Activated T-cell treated with anti-CD3 and anti-CD28 coated beads, Interleukin-2, amount 50 U/mL, for 4 hours (primary cell): ENCODE measurements at regions not wholly inside any gene's neighbourhood (a gene's known extent, or its start where the extent isn't known, plus 50 kb on each side); places are given as distances from the start of the nearest gene placed in this dataset.

ENCODE experiments used
- ATAC-seq, 2 donors: fragments of 200-7000 bp; cut with Tn5 transposase; one replicate each; pipeline ENCODE4 v1.10.0; 2021
- DNase-seq: peaks from one replicate; pipeline ENCODE4 v3.0.0-alpha.2; 2020
- H3K27me3 Mint-ChIP-seq: one replicate; pipeline ENCODE4 v1.8.0; 2021; ENCODE audit warnings: low read depth, mixed read lengths
- H3K36me3 Mint-ChIP-seq: one replicate; pipeline ENCODE4 v1.8.0; 2022; ENCODE audit warnings: mixed read lengths; ENCODE audit not compliant: insufficient read depth
- H3K4me1 Mint-ChIP-seq: one replicate; pipeline ENCODE4 v1.8.0; 2021; ENCODE audit warnings: low read depth, mixed read lengths
- H3K4me3 Mint-ChIP-seq: one replicate; pipeline ENCODE4 v1.8.0; 2021; ENCODE audit warnings: mild to moderate bottlenecking, moderate library complexity, mixed read lengths
- H3K9me3 Mint-ChIP-seq: one replicate; pipeline ENCODE4 v1.8.0; 2021; ENCODE audit warnings: mixed read lengths

DNA sequence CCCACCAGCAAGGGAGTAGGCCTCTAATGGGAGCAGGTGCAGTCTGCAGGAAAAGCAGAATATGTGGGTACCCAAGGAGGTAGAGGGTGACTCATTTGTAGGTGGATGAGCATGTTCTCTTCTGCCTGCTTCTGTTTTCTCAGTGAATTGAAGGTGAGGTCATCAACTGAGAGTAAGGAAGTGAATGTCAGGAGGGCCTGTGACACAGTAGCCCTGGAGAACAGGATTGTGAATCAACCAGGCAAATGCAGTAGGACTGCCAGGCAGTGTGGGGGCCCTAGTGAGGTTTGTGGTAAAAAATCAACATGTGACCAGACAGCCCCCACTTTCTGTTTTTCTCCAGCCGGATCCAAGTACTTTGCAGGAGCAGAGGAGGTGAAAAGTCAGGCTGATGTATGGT lies 150.5 kb upstream of the SOX9 start:
- Mint-ChIP-seq H3K4me3 (no peak overlapping the region), H3K9me3 (no peaks in the 10 kb centered on the region), H3K4me1 (no peaks in the 10 kb centered on the region), H3K27me3 (no peaks in the 10 kb centered on the region), H3K36me3 (no peaks in the 10 kb centered on the region)
- ATAC-seq = no peak
- DNase-seq = no peak

DNA sequence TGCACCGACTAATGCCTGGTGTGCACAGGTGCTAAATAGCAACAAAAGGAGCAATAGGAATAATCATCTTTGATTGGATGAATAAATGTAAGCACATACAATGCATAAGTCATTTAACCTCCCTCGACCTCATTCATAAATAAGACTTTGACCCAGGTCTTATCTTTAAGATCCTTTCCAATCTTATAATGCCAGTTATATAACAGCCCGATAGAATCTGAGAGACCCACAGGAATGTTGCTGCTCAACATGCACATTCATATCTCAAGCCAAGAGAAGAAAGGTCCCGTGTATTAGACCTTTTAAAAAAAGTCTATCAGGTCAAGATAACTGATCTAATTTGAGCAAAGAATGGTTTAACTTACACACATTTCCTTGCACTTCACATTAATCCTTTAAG lies 146.8 kb upstream of the SOX9 start:
- Mint-ChIP-seq H3K4me1 (no peaks in the 10 kb centered on the region), H3K9me3 (peaks cover 2% of the 10 kb centered on the region), H3K27me3 (no peaks in the 10 kb centered on the region), H3K4me3 (no peak overlapping the region), H3K36me3 (no peaks in the 10 kb centered on the region)
- DNase-seq (no peak), ATAC-seq (no peak)

DNA sequence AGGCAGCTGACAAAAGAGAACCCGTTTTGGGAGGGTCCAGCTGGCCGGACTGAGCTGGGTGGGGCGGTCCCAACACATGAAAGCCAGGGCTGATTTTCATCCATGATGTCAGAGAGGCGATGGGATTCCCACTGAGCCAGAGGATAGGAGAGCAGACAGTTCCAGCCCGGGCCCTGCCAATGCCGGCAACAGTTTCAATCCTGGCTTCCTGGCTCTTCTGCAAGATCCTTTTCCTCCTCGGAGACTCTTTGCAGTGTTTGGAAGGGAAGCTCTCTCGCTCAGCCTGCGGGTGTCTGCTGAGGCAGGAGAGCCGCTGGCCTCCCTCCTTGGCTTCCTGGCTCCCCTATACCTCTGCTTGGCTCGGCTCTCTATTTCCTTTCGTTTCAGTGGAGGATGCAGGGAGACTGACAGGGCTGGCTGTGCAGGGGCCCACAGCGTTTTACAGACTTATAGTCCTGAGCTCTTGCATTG lies 145.5 kb upstream of the SOX9 start:
- H3K9me3 Mint-ChIP-seq = peaks cover 3% of the 10 kb centered on the region
- H3K27me3 Mint-ChIP-seq = no peaks in the 10 kb centered on the region
- no peak for DNase-seq
- H3K4me3 Mint-ChIP-seq = no peak overlapping the region
- no peaks in the 10 kb centered on the region for H3K4me1 Mint-ChIP-seq
- no peaks in the 10 kb centered on the region for H3K36me3 Mint-ChIP-seq
- no peak for ATAC-seq

DNA sequence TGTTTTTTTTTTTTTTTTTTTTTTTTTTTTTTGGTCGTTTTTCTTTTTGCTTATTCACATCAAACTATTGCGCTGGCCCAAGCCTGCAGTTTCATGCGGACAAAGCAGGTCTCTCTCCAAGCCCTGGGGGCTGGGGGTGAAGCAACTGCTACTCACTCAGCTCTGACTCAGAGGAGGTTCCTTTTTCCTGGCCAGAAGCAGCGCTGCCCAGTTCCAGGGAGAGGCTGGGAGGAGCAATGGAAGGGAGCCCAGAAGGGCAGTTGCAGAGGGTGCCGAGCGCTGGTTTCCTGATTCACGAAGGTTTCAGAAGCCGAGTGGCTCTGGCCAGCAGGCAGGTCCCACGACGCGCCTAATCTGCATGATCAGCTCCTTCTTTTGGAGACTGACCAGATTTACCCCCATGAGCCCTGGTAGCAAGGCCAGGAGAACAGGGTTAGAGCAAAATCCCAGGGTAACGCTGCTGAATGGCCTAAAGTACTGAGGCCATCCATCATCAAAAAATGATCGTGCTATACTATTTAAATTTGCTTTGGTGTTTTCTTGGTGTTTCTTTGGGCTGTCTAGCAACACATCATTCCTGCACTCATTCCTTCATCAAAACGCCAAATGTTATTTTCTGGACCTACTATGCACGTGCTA lies 144.7 kb upstream of the SOX9 start:
- H3K4me3 Mint-ChIP-seq = no peak overlapping the region
- peaks cover 6% of the 10 kb centered on the region for H3K9me3 Mint-ChIP-seq
- no peaks in the 10 kb centered on the region for H3K36me3 Mint-ChIP-seq
- no peaks in the 10 kb centered on the region for H3K27me3 Mint-ChIP-seq
- no peaks in the 10 kb centered on the region for H3K4me1 Mint-ChIP-seq
- ATAC-seq (no peak), DNase-seq (no peak)

DNA sequence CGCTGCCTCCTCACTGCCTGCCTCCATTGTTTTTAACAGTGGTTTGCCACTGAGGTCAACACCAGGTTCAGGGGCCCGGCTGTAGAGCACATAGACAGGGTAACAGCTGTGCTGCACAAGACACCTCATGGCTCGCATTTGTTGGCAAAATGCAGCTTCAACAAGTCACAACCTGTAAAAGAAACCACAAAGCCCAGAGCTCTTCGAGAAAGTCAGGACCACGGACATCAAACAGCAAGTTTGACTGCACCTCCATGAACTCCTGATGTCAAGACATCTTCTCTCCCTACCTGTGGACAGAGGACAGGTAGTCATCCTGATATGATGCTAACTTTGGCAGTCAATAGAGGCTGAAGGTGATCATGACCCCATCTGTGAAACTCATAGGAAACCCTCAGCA lies 142.4 kb upstream of the SOX9 start:
- Mint-ChIP-seq H3K4me1 (no peaks in the 10 kb centered on the region), H3K9me3 (peaks cover 6% of the 10 kb centered on the region), H3K36me3 (no peaks in the 10 kb centered on the region), H3K27me3 (no peaks in the 10 kb centered on the region), H3K4me3 (no peak overlapping the region)
- DNase-seq (no peak), ATAC-seq (no peak)

DNA sequence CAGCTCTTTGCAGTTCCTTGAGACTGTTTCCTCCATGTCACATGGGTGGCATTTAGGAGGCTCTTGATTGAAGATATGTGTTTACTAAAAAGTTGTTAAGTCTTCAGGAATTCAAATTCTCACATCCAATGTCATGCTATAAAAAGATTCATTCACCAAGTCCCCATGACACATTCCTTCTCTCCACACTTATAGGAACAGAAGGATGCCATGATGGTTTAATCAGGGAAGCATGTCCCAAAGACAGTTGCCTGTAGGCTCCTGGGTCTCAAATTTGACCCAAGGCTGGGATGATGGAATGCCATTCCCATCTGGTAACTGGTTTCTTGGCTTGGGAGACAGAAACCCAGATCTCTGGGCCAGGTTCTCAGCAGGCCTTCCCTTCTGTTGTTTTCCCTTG lies 140.6 kb upstream of the SOX9 start:
- Mint-ChIP-seq H3K4me1 (no peaks in the 10 kb centered on the region), H3K27me3 (no peaks in the 10 kb centered on the region), H3K36me3 (no peaks in the 10 kb centered on the region), H3K4me3 (no peak overlapping the region), H3K9me3 (peaks cover 7% of the 10 kb centered on the region)
- DNase-seq (no peak), ATAC-seq (no peak)

DNA sequence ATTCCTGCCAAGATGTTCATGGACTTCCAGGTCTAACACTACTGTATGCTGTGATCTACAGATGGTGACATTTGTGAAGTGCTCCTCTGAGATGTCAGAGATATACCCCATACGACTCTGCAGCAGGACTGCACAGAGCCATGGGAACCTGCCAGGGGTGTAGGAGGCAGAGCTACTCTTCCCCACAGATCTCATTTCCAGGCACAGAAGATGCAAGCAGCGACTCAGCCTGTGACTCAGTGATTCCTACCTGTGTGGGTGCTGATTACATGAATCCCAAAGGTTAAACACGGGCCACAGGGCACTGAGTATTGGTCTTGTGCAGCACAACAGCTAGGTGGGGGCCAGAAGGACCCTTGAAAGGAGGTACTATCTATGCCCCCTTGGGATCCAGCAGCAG lies 137.0 kb upstream of the SOX9 start:
- Mint-ChIP-seq H3K36me3 (no peaks in the 10 kb centered on the region), H3K27me3 (no peaks in the 10 kb centered on the region), H3K9me3 (peaks cover 9% of the 10 kb centered on the region), H3K4me1 (no peaks in the 10 kb centered on the region), H3K4me3 (no peak overlapping the region)
- DNase-seq (no peak), ATAC-seq (no peak)

DNA sequence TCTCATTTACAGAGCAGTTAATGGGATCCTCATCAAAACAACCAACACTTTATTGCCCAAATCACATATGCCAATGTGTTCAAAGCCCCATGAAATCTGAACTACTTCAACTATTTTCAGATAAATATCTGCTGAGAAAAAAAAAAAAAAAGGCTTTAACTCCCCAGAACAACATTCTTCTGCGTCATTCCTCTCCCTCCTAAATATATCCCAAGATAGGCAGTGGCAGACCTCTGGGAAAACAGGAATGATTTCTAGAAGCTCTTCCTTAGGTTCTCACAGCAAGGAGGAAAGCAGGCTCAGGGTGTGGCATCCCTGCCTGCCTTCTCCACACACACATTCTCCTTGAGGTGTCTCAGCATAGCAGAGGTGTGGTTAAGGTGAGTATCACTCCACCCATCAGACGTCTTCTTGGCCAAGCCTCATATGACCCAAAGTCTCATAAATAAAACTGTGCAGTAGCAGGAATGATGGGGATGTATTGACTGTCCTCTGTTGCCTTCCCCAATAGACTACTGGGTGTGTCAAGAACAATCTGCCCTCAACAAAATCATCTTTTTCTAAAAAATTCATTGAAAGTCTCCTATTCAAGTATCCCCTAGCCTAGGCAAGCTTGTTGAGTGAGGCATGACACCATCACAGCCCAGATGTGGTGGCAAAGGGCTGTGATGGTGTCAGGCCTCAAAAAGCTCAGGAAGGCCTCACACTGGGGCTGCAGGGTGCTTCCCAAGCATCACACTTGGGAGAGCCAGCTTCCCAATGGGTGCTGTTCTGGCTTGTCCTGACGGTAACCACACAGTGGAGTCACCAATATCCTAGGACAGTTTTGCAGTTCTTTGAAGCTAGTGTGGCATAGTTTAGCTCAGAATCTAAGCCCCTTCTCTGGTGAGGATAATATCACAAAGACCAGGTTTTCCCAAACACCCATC lies 135.4 kb upstream of the SOX9 start:
- H3K27me3 Mint-ChIP-seq = no peaks in the 10 kb centered on the region
- no peak for DNase-seq
- no peaks in the 10 kb centered on the region for H3K36me3 Mint-ChIP-seq
- no peak for ATAC-seq
- no peak overlapping the region for H3K4me3 Mint-ChIP-seq
- H3K9me3 Mint-ChIP-seq = peaks cover 6% of the 10 kb centered on the region
- no peaks in the 10 kb centered on the region for H3K4me1 Mint-ChIP-seq

DNA sequence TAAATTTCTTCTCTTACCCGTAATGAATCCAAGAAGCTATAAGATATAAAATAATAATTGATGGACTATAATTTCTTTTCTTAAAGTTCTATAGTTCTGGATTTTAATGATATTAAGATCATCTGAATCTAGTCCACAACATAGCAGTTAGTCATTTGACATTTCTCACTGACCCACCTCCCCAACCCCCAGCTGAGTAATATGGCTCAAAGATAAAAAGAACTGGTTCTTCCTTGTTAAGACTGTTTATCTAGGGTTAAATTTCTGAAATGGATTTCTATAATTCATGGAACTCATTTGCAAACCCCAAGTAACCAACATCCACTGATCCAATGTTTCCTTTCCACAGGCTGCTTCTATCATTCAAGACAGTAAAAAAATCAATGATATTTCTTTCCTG lies 133.9 kb upstream of the SOX9 start:
- Mint-ChIP-seq H3K4me3 (no peak overlapping the region), H3K4me1 (no peaks in the 10 kb centered on the region), H3K9me3 (peaks cover 4% of the 10 kb centered on the region), H3K36me3 (no peaks in the 10 kb centered on the region), H3K27me3 (no peaks in the 10 kb centered on the region)
- DNase-seq (no peak), ATAC-seq (no peak)

DNA sequence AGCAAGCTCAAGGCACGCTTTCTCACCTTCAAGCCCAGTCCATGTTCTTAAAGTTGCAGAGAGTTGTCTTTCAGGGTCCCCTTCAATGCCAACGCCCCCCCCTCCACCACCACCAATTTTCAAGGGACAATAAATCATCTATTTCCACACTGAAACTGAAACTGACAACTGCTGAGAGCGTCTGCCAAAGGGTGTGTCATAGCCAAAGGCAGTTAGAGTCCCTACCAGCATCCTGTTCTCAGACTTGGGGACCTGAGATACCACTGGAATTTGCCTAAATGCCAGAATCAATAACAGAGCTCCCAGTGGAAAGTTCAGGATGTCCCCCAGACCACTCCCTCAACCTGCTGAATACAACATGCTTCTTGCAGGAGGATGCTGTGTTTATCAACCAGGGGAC lies 133.2 kb upstream of the SOX9 start:
- DNase-seq (no peak), ATAC-seq (no peak)
- peaks cover 4% of the 10 kb centered on the region for H3K9me3 Mint-ChIP-seq
- no peaks in the 10 kb centered on the region for H3K4me1 Mint-ChIP-seq
- H3K36me3 Mint-ChIP-seq = no peaks in the 10 kb centered on the region
- no peak overlapping the region for H3K4me3 Mint-ChIP-seq
- H3K27me3 Mint-ChIP-seq = no peaks in the 10 kb centered on the region

DNA sequence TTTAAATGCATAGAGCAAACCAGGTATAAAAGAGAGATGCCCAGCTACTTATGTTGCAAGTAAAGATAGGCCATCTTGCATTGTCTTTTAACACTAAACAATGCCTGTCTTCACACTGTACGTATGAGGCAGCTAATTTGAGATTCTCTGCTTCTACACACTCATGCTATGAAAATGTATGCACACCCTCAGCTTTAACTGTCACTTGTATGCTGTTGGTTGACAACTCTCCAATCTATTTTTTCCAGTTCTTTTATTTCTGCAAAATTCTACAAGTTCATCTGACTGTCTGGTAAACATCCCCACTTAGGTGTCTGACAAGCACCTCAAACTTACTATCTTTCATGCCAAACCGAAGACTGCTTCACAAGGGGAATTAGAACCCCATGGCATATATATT lies 131.7 kb upstream of the SOX9 start:
- H3K36me3 Mint-ChIP-seq = no peaks in the 10 kb centered on the region
- ATAC-seq (no peak), DNase-seq (no peak)
- no peak overlapping the region for H3K4me3 Mint-ChIP-seq
- H3K4me1 Mint-ChIP-seq = no peaks in the 10 kb centered on the region
- peaks cover 4% of the 10 kb centered on the region for H3K9me3 Mint-ChIP-seq
- H3K27me3 Mint-ChIP-seq = no peaks in the 10 kb centered on the region

DNA sequence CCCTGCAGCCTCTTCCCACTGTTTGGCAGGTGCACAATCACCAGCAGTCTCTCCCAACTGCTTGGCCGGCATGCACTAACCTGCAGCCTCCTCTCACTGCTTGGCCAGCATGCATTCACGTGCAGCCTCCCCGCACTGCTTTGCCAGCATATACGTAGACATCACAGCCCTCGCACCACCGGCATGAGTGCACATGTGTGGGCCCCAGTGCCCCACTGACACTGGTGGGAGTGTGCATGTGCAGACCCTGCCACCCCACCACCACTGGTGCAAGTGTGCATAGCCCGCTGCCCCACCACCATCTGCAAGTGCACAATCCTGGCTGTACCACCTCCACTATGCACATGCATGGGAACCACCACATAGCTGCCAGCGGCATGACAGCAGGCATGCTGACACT lies 127.5 kb upstream of the SOX9 start:
- H3K9me3 Mint-ChIP-seq = no peaks in the 10 kb centered on the region
- DNase-seq (no peak), ATAC-seq (no peak)
- no peaks in the 10 kb centered on the region for H3K27me3 Mint-ChIP-seq
- no peaks in the 10 kb centered on the region for H3K4me1 Mint-ChIP-seq
- no peak overlapping the region for H3K4me3 Mint-ChIP-seq
- H3K36me3 Mint-ChIP-seq = no peaks in the 10 kb centered on the region

DNA sequence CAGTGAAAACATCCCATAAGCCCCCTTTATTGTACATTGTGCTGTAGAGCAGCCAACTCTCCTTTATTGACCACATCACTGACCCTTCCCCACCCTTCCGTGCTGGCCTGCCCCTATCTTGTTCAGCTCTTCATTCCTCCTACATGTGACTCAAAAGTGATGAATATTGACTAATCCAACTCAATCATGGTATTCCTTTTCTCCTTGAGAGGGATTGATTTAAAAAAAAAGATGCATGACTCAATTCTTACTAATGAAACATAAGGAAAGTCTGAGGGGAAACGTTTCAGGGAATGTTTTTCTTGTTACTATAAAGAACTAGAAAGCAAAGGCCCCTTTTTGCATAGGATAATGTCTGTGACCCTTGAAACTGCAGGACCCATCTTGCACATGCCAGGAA lies 125.2 kb upstream of the SOX9 start:
- Mint-ChIP-seq H3K4me3 (no peak overlapping the region), H3K27me3 (no peaks in the 10 kb centered on the region), H3K9me3 (no peaks in the 10 kb centered on the region), H3K4me1 (no peaks in the 10 kb centered on the region), H3K36me3 (no peaks in the 10 kb centered on the region)
- ATAC-seq = no peak
- DNase-seq = no peak

DNA sequence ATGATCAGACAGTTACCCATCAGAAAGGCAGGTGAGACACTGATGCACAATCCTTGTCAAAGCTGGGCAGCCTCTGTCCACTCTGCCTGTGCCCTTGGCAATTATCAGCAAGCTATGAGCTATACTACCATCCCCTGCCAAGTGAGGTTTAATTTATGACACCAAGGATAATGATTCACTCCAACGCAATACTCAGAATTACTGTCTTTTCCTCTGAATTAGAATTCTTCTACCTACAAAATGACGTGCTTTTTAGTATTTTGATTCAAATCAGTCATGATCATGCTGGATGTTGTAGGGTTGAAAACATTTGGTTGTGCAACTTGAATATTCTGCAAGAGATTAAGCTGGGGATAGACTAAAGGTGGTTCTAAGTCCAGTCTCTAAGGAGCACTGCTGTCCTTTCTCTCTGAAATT lies 116.8 kb upstream of the SOX9 start:
- H3K4me1 Mint-ChIP-seq = peaks cover 2% of the 10 kb centered on the region
- no peaks in the 10 kb centered on the region for H3K9me3 Mint-ChIP-seq
- ATAC-seq (no peak), DNase-seq (no peak)
- peaks cover 6% of the 10 kb centered on the region for H3K27me3 Mint-ChIP-seq
- H3K4me3 Mint-ChIP-seq = no peak overlapping the region
- no peaks in the 10 kb centered on the region for H3K36me3 Mint-ChIP-seq
